Spleen (tissue), 11 donors: ENCODE measurements at regions not wholly inside any gene's neighbourhood (a gene's known extent, or its start where the extent isn't known, plus 50 kb on each side); places are given as distances from the start of the nearest gene placed in this dataset.
"Not testable (repeated sequence)": the region's sequence is repeated elsewhere in the genome, so short reads cannot be mapped to it uniquely, and the experiment has no call there.

ENCODE experiments used
- DNase-seq: peaks from one replicate; pipeline ENCODE4 v3.0.0-alpha.2; 2020
- H3K27ac ChIP-seq, 8 donors: fragments of 200-600 bp; sonication (generic) in 7 of 8; 1 replicate in 4 of 8; 2 replicates in 4 of 8; pipeline versions ENCODE4 v1.5.0 to v1.8.0; 2016 to 2021; ENCODE audit warnings: inconsistent platforms in 4 of 8, mild to moderate bottlenecking in 4 of 8, moderate library complexity in 1 of 8
- H3K27me3 ChIP-seq, 7 donors: fragments of 200-600 bp; sonication (generic) in 6 of 7; replicated peaks in 1 of 7; 1 replicate in 4 of 7; 2 replicates in 3 of 7; pipeline versions ENCODE4 v1.5.0 to v1.8.0; 2016 to 2021; ENCODE audit warnings: inconsistent platforms in 3 of 7, mild to moderate bottlenecking in 1 of 7
- H3K36me3 ChIP-seq, 6 donors: fragments of 200-600 bp; sonication (generic) in 5 of 6; 1 replicate in 4 of 6; 2 replicates in 2 of 6; pipeline versions ENCODE4 v1.5.0 to v1.8.0; 2016 to 2021; ENCODE audit warnings: inconsistent platforms in 2 of 6
- H3K4me1 ChIP-seq, 6 donors: fragments of 200-600 bp; sonication (generic) in 5 of 6; 1 replicate in 3 of 6; 2 replicates in 3 of 6; pipeline versions ENCODE4 v1.5.0 to v1.8.0; 2016 to 2021; ENCODE audit warnings: inconsistent platforms in 3 of 6
- H3K4me3 ChIP-seq, 8 donors: fragments of 200-600 bp; sonication (generic) in 7 of 8; 1 replicate in 4 of 8; 2 replicates in 4 of 8; pipeline versions ENCODE4 v1.5.0 to v1.8.0; 2016 to 2021; ENCODE audit warnings: inconsistent platforms in 4 of 8, mild to moderate bottlenecking in 4 of 8, moderate library complexity in 2 of 8
- H3K9me3 ChIP-seq, 8 donors: fragments of 200-600 bp; sonication (generic) in 7 of 8; 1 replicate in 4 of 8; 2 replicates in 4 of 8; pipeline versions ENCODE4 v1.5.0 to v1.8.0; 2016 to 2021; ENCODE audit warnings: inconsistent platforms in 4 of 8
- CTCF ChIP-seq, 11 experiments: fragments of 200-600 bp in 7 of 11; fragments of 450-650 bp in 4 of 11; sonication (generic) in 4 of 11; IDR thresholded peaks in 8 of 11; conservative IDR thresholded peaks in 3 of 11; 1 replicate in 7 of 11; 2 replicates in 4 of 11; pipeline versions ENCODE4 v1.4.0 to v1.8.0; 2016 to 2021; ENCODE audit warnings: antibody characterized with exemption in 11 of 11, inconsistent platforms in 4 of 11, mild to moderate bottlenecking in 1 of 11
- POLR2A ChIP-seq, 3 donors: fragments of 450-650 bp; IDR thresholded peaks; one replicate each; pipeline ENCODE4 v1.5.1; 2017; ENCODE audit warnings: antibody characterized with exemption in 3 of 3, mild to moderate bottlenecking in 1 of 3
- POLR2AphosphoS5 ChIP-seq, 3 donors: sonication (generic); formaldehyde crosslinking; IDR thresholded peaks; one replicate each; pipeline ENCODE4 v1.5.1; 2017; ENCODE audit warnings: antibody characterized with exemption in 3 of 3
- WGBS, 5 donors: extraction: QIAGEN DNeasy Blood & Tissue Kit in 3 of 5; methylation state at CpG; one replicate each; pipeline versions ENCODE4 v1.1.5 to v1.1.7; 2013 to 2018; 5-methylcytosine and 5-hydroxymethylcytosine counted together
- intact Hi-C: fragments of 100-400 bp; cut with DNase I; formaldehyde crosslinking; loops from one replicate; pipeline ENCODE4 v1.15.0; 2023; ENCODE audit warnings: low total_unique reads
- donor health status: healthy with polysubstance abuse.
- donor health status: DM: no; HTN: no; CAD: no; lungs with moderate emphysema.
- donor health status: DM: no; HTN: no; CAD: no.
- donor health status: Bipolar disorder and iron deficiency.
- donor health status: healthy.
- donor health status: DM: no; HTN: no; CAD: no.
- donor health status: DM: yes; HTN: yes; CAD: no.

DNA sequence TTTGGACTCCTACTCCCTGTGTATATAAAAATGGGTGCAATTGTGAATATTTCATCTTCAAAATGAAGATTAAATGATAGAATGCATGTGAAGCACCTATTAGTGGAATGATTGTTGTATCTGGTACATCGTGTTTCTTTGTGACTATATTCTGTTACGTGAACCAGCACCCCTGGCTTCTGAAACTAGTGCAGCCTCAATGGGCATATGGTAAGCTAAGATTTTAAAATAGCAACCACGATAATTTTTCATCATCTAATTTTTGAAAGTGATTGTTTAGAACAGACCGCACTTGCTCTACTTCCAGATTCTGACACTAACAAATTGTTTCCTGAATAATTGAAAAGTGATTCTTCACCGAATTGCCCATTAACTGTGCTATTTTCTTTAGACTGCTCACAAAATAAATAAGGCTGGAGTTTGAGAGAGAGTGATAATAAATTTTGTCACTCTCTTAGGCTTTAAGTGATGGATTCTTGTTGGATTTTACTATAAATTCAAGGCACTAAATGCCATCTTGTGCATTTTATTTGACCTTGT, 806.1 kb upstream of the LRATD1 start:
- no peaks in the 10 kb centered on the region for H3K27me3 ChIP-seq
- peaks cover 0 to 12% (median 2%) of the 10 kb centered on the region in 8 donors for H3K9me3 ChIP-seq
- 51 to 64% (median 56%) methylated on average over 5 of the region's 5 CpGs for WGBS, 5 donors
- no peaks in the 10 kb centered on the region for H3K4me1 ChIP-seq
- H3K36me3 ChIP-seq: no peaks in the 10 kb centered on the region
- no peak for DNase-seq
- intact Hi-C loops: no loop called here
- no peak overlapping the region for H3K27ac ChIP-seq
- no peak overlapping the region for H3K4me3 ChIP-seq
- no peak for TF ChIP-seq CTCF (IDR thresholded peaks at IDR 0.05 in 8 of 11, conservative IDR thresholded peaks at IDR 0.05 in 3 of 11)
- TF ChIP-seq POLR2AphosphoS5 (IDR thresholded peaks at IDR 0.05): no peak
- no peak for TF ChIP-seq POLR2A (IDR thresholded peaks at IDR 0.05)

DNA sequence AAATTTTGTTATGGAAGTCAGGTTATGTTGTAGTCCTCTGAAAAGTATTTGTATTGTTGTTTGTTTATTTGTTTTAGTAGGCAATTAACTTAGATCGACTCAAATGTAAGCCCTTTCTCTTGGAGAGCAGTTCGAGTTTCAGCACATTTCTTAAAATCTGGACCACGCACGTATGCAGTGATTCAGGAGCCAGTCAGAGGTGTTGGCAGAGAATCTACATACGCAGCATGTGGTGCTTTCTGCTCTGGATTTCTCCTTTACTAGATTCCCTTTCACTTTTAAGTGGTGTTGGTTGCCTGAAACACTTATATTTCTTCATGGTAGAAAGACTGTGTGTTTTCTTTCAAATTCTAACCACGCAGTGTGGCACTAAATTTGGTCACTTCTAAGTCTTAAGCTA, 773.9 kb upstream of the LRATD1 start:
- Histone ChIP-seq H3K9me3 (peaks cover 0 to 10% (median 1%) of the 10 kb centered on the region in 8 donors), H3K4me3 (no peak overlapping the region), H3K36me3 (no peaks in the 10 kb centered on the region), H3K4me1 (no peaks in the 10 kb centered on the region), H3K27me3 (no peaks in the 10 kb centered on the region), H3K27ac (no peak overlapping the region)
- 73 to 78% (median 74%) methylated on average over 6 of the region's 6 CpGs for WGBS, 5 donors
- TF ChIP-seq CTCF (IDR thresholded peaks at IDR 0.05 in 8 of 11, conservative IDR thresholded peaks at IDR 0.05 in 3 of 11) (no peak), POLR2A (IDR thresholded peaks at IDR 0.05) (no peak)
- DNase-seq: no peak
- intact Hi-C loops: no loop called here

DNA sequence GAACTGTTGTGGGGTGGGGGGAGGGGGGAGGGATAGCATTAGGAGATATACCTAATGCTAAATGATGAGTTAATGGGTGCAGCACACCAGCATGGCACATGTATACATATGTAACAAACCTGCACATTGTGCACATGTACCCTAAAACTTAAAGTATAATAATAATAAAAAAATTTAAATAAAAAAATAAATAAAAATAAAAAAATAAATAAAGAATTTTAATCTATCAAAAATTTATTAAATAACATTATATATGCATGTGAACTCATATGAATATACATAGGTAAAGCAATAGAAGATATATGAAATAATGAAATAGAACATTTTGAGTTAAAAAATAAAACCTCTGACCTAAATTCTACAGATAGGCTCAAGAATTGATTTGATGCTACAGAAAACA, 764.2 kb upstream of the LRATD1 start:
- DNase-seq, H3K4me1 ChIP-seq, H3K4me3 ChIP-seq, H3K27me3 ChIP-seq, intact Hi-C loops, H3K27ac ChIP-seq, H3K36me3 ChIP-seq: not testable (repeated sequence)
- H3K9me3 ChIP-seq: peaks cover 0 to 25% (median 12%) of the 10 kb centered on the region in 8 donors

DNA sequence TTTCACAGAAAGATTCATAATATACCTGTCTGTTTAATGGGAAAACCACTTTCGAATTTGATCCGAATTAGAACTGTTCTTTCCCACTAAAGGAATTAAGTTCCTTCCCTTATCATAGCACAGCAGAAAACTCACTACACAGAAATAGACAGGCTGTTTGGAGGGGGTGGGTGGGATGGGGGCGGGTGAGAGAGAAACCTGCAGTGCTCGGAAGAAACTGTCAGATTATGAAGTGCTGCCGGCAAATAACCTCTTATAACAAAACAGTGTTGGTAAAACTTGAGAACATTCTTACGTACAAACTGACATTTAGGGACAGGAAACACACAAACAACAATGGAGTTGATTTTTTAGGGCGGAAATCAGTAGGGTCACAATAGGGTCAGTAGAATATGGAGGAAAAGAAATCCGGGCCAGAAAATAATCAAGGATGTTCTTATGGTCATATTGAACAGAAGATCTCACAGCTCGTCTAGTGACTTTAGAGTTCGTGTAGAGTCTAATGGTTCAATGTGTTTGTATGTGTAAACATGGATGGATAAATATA, 756.0 kb upstream of the LRATD1 start:
- 24 to 32% (median 31%) methylated on average over 10 of the region's 10 CpGs for WGBS, 5 donors
- TF ChIP-seq POLR2AphosphoS5 (IDR thresholded peaks at IDR 0.05): no peak
- TF ChIP-seq CTCF (IDR thresholded peaks at IDR 0.05 in 8 of 11, conservative IDR thresholded peaks at IDR 0.05 in 3 of 11): no peak
- TF ChIP-seq POLR2A (IDR thresholded peaks at IDR 0.05): no peak
- no peak for DNase-seq

DNA sequence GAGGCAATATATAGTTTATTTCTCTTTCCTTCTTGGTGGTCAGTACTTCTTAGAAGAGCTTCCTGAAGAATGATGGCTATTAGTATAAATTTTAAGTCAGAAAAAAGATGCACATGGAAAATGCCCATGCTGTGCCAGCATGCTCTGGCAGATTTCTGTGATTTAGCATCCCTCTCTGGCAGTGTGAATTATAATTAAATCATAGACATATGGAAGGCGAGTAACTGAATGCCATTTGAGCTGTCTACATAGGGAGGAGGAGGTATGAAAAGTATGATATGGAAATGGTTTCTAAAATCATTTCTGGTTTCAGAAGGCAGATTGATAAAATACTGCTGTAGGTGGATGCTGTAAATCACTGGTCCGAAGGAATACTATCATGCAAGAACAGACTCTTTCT, 754.9 kb upstream of the LRATD1 start:
- DNase-seq: no peak
- H3K4me1 ChIP-seq: no peaks in the 10 kb centered on the region
- intact Hi-C loops: no loop called here
- WGBS, 5 donors: 83 to 96% (median 89%) methylated on average over 2 of the region's 2 CpGs
- H3K4me3 ChIP-seq: no peak overlapping the region
- H3K9me3 ChIP-seq: no peaks in the 10 kb centered on the region
- no peak for TF ChIP-seq POLR2A (IDR thresholded peaks at IDR 0.05)
- no peak for TF ChIP-seq POLR2AphosphoS5 (IDR thresholded peaks at IDR 0.05)
- TF ChIP-seq CTCF (IDR thresholded peaks at IDR 0.05 in 8 of 11, conservative IDR thresholded peaks at IDR 0.05 in 3 of 11): no peak
- no peaks in the 10 kb centered on the region for H3K27me3 ChIP-seq
- no peaks in the 10 kb centered on the region for H3K36me3 ChIP-seq
- H3K27ac ChIP-seq: no peak overlapping the region

More for the DNA sequence above, 756.0 kb upstream of the LRATD1 start:
- H3K4me3 ChIP-seq: no peak overlapping the region
- intact Hi-C loops: no loop called here
- H3K27me3 ChIP-seq: no peaks in the 10 kb centered on the region
- no peak overlapping the region for H3K27ac ChIP-seq
- no peaks in the 10 kb centered on the region for H3K4me1 ChIP-seq
- no peaks in the 10 kb centered on the region for H3K36me3 ChIP-seq
- H3K9me3 ChIP-seq: no peaks in the 10 kb centered on the region
